Astrocyte (in vitro differentiated cells and primary cell): ENCODE measurements at regions not wholly inside any gene's neighbourhood (a gene's known extent, or its start where the extent isn't known, plus 50 kb on each side); places are given as distances from the start of the nearest gene placed in this dataset.

Experiments
- DNase-seq: peaks from one replicate; pipeline ENCODE4 v3.0.0-alpha.2; 2010; ENCODE audit warnings: low read depth
- FAIRE-seq: peaks from 2 replicates; lab custom pipeline; 2011; peaks lifted over from hg19 to GRCh38; lab: Jason Lieb, UNC
- H2AFZ ChIP-seq: 2 replicates; pipeline ENCODE4 v1.6.0; 2012; ENCODE audit warnings: low read depth, low read length, inconsistent platforms
- H3K27ac ChIP-seq: 2 replicates; pipeline ENCODE4 v1.5.1; 2011; ENCODE audit warnings: low read depth, low read length, inconsistent platforms
- H3K27me3 ChIP-seq: 2 replicates; pipeline ENCODE4 v1.6.0; 2011; ENCODE audit warnings: low read length, inconsistent platforms; ENCODE audit not compliant: insufficient read depth
- H3K36me3 ChIP-seq: 2 replicates; pipeline ENCODE4 v1.5.1; 2011; ENCODE audit warnings: low read length, inconsistent platforms; ENCODE audit not compliant: insufficient read depth
- H3K4me1 ChIP-seq: 2 replicates; pipeline ENCODE4 v1.5.1; 2011; ENCODE audit warnings: low read length, inconsistent platforms; ENCODE audit not compliant: insufficient read depth
- H3K4me2 ChIP-seq: 2 replicates; pipeline ENCODE4 v1.6.0; 2012; ENCODE audit warnings: low read length, inconsistent platforms
- H3K4me3 ChIP-seq: 2 replicates; pipeline ENCODE4 v1.5.1; 2011; ENCODE audit warnings: low read depth, mild to moderate bottlenecking, low read length, inconsistent platforms; ENCODE audit not compliant: insufficient read depth
- H3K79me2 ChIP-seq: 2 replicates; pipeline ENCODE4 v1.6.0; 2012; ENCODE audit warnings: mild to moderate bottlenecking, low read length, inconsistent platforms; ENCODE audit not compliant: insufficient read depth
- H3K9ac ChIP-seq: 2 replicates; pipeline ENCODE4 v1.6.0; 2012; ENCODE audit warnings: mild to moderate bottlenecking, low read length, inconsistent platforms
- H3K9me3 ChIP-seq: 2 replicates; pipeline ENCODE4 v1.5.1; 2012; ENCODE audit warnings: low read depth, mild to moderate bottlenecking, low read length, inconsistent platforms; ENCODE audit not compliant: insufficient read depth
- H4K20me1 ChIP-seq: 2 replicates; pipeline ENCODE4 v1.6.0; 2012; ENCODE audit warnings: low read length, inconsistent platforms; ENCODE audit not compliant: insufficient read depth
- H3K27ac Mint-ChIP-seq: one replicate; pipeline ENCODE4 v1.8.0; 2021; ENCODE audit warnings: mild to moderate bottlenecking, mixed read lengths; ENCODE audit not compliant: unreplicated experiment
- H3K27me3 Mint-ChIP-seq: one replicate; pipeline ENCODE4 v1.8.0; 2021; ENCODE audit warnings: low read depth, mixed read lengths; ENCODE audit not compliant: unreplicated experiment
- H3K36me3 Mint-ChIP-seq: one replicate; pipeline ENCODE4 v1.8.0; 2021; ENCODE audit warnings: low read depth, mixed read lengths; ENCODE audit not compliant: unreplicated experiment
- H3K4me1 Mint-ChIP-seq: one replicate; pipeline ENCODE4 v1.8.0; 2021; ENCODE audit warnings: low read depth, mixed read lengths; ENCODE audit not compliant: unreplicated experiment
- H3K4me3 Mint-ChIP-seq: one replicate; pipeline ENCODE4 v1.8.0; 2021; ENCODE audit warnings: mild to moderate bottlenecking, moderate library complexity, mixed read lengths; ENCODE audit not compliant: unreplicated experiment
- H3K9me3 Mint-ChIP-seq: one replicate; pipeline ENCODE4 v1.8.0; 2021; ENCODE audit warnings: mild to moderate bottlenecking, mixed read lengths; ENCODE audit not compliant: unreplicated experiment
- CTCF ChIP-seq: IDR thresholded peaks from 2 replicates; pipeline ENCODE4 v1.5.1; 2011; ENCODE audit warnings: low read depth, mild to moderate bottlenecking, inconsistent platforms, low read length, moderate library complexity; ENCODE audit not compliant: insufficient read depth
- EZH2 ChIP-seq: IDR thresholded peaks from 2 replicates; pipeline ENCODE4 v1.6.1; 2012; ENCODE audit warnings: mild to moderate bottlenecking, low read length, inconsistent platforms; ENCODE audit not compliant: insufficient read depth

GRCh38 chr1:239655023-239655422, 268.7 kb downstream of the CHRM3 start:
- no peak overlapping the region for H3K27ac ChIP-seq
- no peak for TF ChIP-seq EZH2
- no peak for TF ChIP-seq CTCF
- no peaks in the 10 kb centered on the region for H3K4me1 ChIP-seq
- no peaks in the 10 kb centered on the region for H3K27me3 ChIP-seq
- no peak overlapping the region for H3K4me3 Mint-ChIP-seq
- H3K36me3 Mint-ChIP-seq = no peaks in the 10 kb centered on the region
- no peaks in the 10 kb centered on the region for H3K36me3 ChIP-seq
- H3K27me3 Mint-ChIP-seq = peaks cover 2% of the 10 kb centered on the region
- H3K9me3 Mint-ChIP-seq = no peaks in the 10 kb centered on the region
- H3K79me2 ChIP-seq = no peaks in the 10 kb centered on the region
- no peak for FAIRE-seq
- no peak overlapping the region for H3K4me2 ChIP-seq
- no peak for DNase-seq
- H3K4me3 ChIP-seq = no peak overlapping the region
- H3K9me3 ChIP-seq = no peaks in the 10 kb centered on the region
- no peak overlapping the region for H3K9ac ChIP-seq
- H4K20me1 ChIP-seq = no peaks in the 10 kb centered on the region
- no peak overlapping the region for H2AFZ ChIP-seq
- no peaks in the 10 kb centered on the region for H3K4me1 Mint-ChIP-seq
- H3K27ac Mint-ChIP-seq = no peak overlapping the region

DNA sequence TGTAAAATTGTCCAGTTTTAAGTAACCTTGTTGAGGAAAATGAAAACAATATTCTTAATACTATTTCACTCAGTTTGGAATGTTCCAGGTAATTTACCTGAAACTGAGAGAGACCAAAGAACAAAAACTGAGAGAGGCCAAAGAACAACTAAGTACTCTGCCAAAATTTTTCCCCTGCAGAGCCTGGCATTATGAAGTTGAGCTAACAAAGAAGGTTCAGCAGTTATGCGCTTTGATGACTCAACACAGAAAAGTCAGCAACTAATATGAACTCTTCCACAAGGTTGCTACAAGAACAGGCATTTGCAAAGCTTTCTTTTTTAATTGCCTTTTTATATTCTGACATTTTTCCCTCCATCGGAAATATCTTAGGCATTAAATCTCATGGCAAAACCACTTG, 270.9 kb downstream of the CHRM3 start:
- Mint-ChIP-seq H3K4me3 (no peak overlapping the region), H3K4me1 (no peaks in the 10 kb centered on the region)
- FAIRE-seq = no peak

More for the DNA sequence above, 270.9 kb downstream of the CHRM3 start:
- no peak overlapping the region for H3K27ac Mint-ChIP-seq
- H3K79me2 ChIP-seq = no peaks in the 10 kb centered on the region
- no peaks in the 10 kb centered on the region for H3K4me1 ChIP-seq
- no peak overlapping the region for H3K4me2 ChIP-seq
- H3K27ac ChIP-seq = no peak overlapping the region
- DNase-seq = no peak
- H3K27me3 ChIP-seq = no peaks in the 10 kb centered on the region
- H3K36me3 ChIP-seq = no peaks in the 10 kb centered on the region
- no peak for TF ChIP-seq CTCF
- no peak for TF ChIP-seq EZH2
- H2AFZ ChIP-seq = no peak overlapping the region
- H3K27me3 Mint-ChIP-seq = peaks cover 2% of the 10 kb centered on the region
- no peaks in the 10 kb centered on the region for H3K9me3 ChIP-seq
- no peak overlapping the region for H3K4me3 ChIP-seq
- no peaks in the 10 kb centered on the region for H4K20me1 ChIP-seq
- H3K36me3 Mint-ChIP-seq = no peaks in the 10 kb centered on the region
- H3K9ac ChIP-seq = no peak overlapping the region
- no peaks in the 10 kb centered on the region for H3K9me3 Mint-ChIP-seq
